ENCODE measurements at regions not wholly inside any gene's neighbourhood (a gene's known extent, or its start where the extent isn't known, plus 50 kb on each side); places are given as distances from the start of the nearest gene placed in this dataset.
"Not testable (repeated sequence)": the region's sequence is repeated elsewhere in the genome, so short reads cannot be mapped to it uniquely, and the experiment has no call there.

- H3K36me3 Mint-ChIP-seq (ENCODE audit: low read depth) = no peaks in the 10 kb centered on the region
- H3K9me3 Mint-ChIP-seq = no peaks in the 10 kb centered on the region
- no peak overlapping the region for H3K27ac Mint-ChIP-seq
- DNase-seq = no peak
- no peak overlapping the region for H3K4me3 Mint-ChIP-seq
- peaks cover 24% of the 10 kb centered on the region for H3K27me3 Mint-ChIP-seq
- H3K4me1 Mint-ChIP-seq (ENCODE audit: low read depth) = peaks cover 10% of the 10 kb centered on the region
Observed at GRCh38 chr5:14039576-14039975, 95.1 kb upstream of the DNAH5 start.

GRCh38 chr5:14039063-14039462, 94.6 kb upstream of the DNAH5 start:
- Mint-ChIP-seq H3K27ac (no peak overlapping the region), H3K36me3 (ENCODE audit: low read depth) (no peaks in the 10 kb centered on the region), H3K27me3 (peaks cover 27% of the 10 kb centered on the region), H3K4me1 (ENCODE audit: low read depth) (peaks cover 10% of the 10 kb centered on the region), H3K9me3 (no peaks in the 10 kb centered on the region), H3K4me3 (no peak overlapping the region)
- no peak for DNase-seq

- H3K36me3 Mint-ChIP-seq (ENCODE audit: low read depth) = no peaks in the 10 kb centered on the region
- DNase-seq = no peak
- no peak overlapping the region for H3K4me3 Mint-ChIP-seq
- no peaks in the 10 kb centered on the region for H3K9me3 Mint-ChIP-seq
- peaks cover 10% of the 10 kb centered on the region for H3K4me1 Mint-ChIP-seq (ENCODE audit: low read depth)
- H3K27ac Mint-ChIP-seq = no peak overlapping the region
- H3K27me3 Mint-ChIP-seq = peaks cover 32% of the 10 kb centered on the region
Observed at GRCh38 chr5:14038341-14038959, 94.0 kb upstream of the DNAH5 start.

GRCh38 chr5:14036947-14037346, 92.5 kb upstream of the DNAH5 start:
- DNase-seq = no peak
- Mint-ChIP-seq H3K4me3 (no peak overlapping the region), H3K27ac (no peak overlapping the region), H3K36me3 (ENCODE audit: low read depth) (no peaks in the 10 kb centered on the region), H3K9me3 (no peaks in the 10 kb centered on the region), H3K27me3 (peaks cover 28% of the 10 kb centered on the region), H3K4me1 (ENCODE audit: low read depth) (peaks cover 10% of the 10 kb centered on the region)

- Mint-ChIP-seq H3K9me3 (no peaks in the 10 kb centered on the region), H3K36me3 (ENCODE audit: low read depth) (no peaks in the 10 kb centered on the region), H3K27me3 (peaks cover 28% of the 10 kb centered on the region), H3K27ac (no peak overlapping the region), H3K4me1 (ENCODE audit: low read depth) (peaks cover 10% of the 10 kb centered on the region), H3K4me3 (no peak overlapping the region)
- DNase-seq = no peak
Observed at GRCh38 chr5:14036514-14036913, 92.0 kb upstream of the DNAH5 start.

- Mint-ChIP-seq H3K27ac (no peak overlapping the region), H3K27me3 (peaks cover 28% of the 10 kb centered on the region), H3K4me1 (ENCODE audit: low read depth) (peaks cover 10% of the 10 kb centered on the region), H3K4me3 (no peak overlapping the region), H3K9me3 (no peaks in the 10 kb centered on the region), H3K36me3 (ENCODE audit: low read depth) (no peaks in the 10 kb centered on the region)
- DNase-seq = no peak
Observed at GRCh38 chr5:14035859-14036503, 91.5 kb upstream of the DNAH5 start.

- no peaks in the 10 kb centered on the region for H3K36me3 Mint-ChIP-seq (ENCODE audit: low read depth)
- H3K9me3 Mint-ChIP-seq = no peaks in the 10 kb centered on the region
- H3K27me3 Mint-ChIP-seq = peaks cover 28% of the 10 kb centered on the region
- H3K4me1 Mint-ChIP-seq (ENCODE audit: low read depth) = peaks cover 10% of the 10 kb centered on the region
- H3K27ac Mint-ChIP-seq = no peak overlapping the region
- DNase-seq = no peak
- H3K4me3 Mint-ChIP-seq = no peak overlapping the region
Observed at GRCh38 chr5:14034963-14035362, 90.5 kb upstream of the DNAH5 start.

GRCh38 chr5:14032918-14033317, 88.4 kb upstream of the DNAH5 start:
- no peak overlapping the region for H3K27ac Mint-ChIP-seq
- no peak for DNase-seq
- H3K36me3 Mint-ChIP-seq (ENCODE audit: low read depth) = no peaks in the 10 kb centered on the region
- H3K27me3 Mint-ChIP-seq = peaks cover 28% of the 10 kb centered on the region
- no peaks in the 10 kb centered on the region for H3K9me3 Mint-ChIP-seq
- H3K4me1 Mint-ChIP-seq (ENCODE audit: low read depth) = peaks cover 10% of the 10 kb centered on the region
- no peak overlapping the region for H3K4me3 Mint-ChIP-seq

GRCh38 chr5:14028938-14029584, 84.6 kb upstream of the DNAH5 start:
- H3K27ac Mint-ChIP-seq = no peak overlapping the region
- no peaks in the 10 kb centered on the region for H3K9me3 Mint-ChIP-seq
- no peaks in the 10 kb centered on the region for H3K36me3 Mint-ChIP-seq (ENCODE audit: low read depth)
- H3K27me3 Mint-ChIP-seq = peaks cover 8% of the 10 kb centered on the region
- no peak overlapping the region for H3K4me3 Mint-ChIP-seq
- DNase-seq = no peak
- no peaks in the 10 kb centered on the region for H3K4me1 Mint-ChIP-seq (ENCODE audit: low read depth)

GRCh38 chr5:14028188-14028587, 83.7 kb upstream of the DNAH5 start:
- Mint-ChIP-seq H3K36me3 (ENCODE audit: low read depth) (no peaks in the 10 kb centered on the region), H3K4me1 (ENCODE audit: low read depth) (no peaks in the 10 kb centered on the region), H3K27ac (no peak overlapping the region), H3K27me3 (peaks cover 4% of the 10 kb centered on the region), H3K9me3 (no peaks in the 10 kb centered on the region), H3K4me3 (no peak overlapping the region)
- no peak for DNase-seq

- H3K36me3 Mint-ChIP-seq (ENCODE audit: low read depth) = no peaks in the 10 kb centered on the region
- H3K4me3 Mint-ChIP-seq = no peak overlapping the region
- no peaks in the 10 kb centered on the region for H3K4me1 Mint-ChIP-seq (ENCODE audit: low read depth)
- no peaks in the 10 kb centered on the region for H3K9me3 Mint-ChIP-seq
- H3K27ac Mint-ChIP-seq = no peak overlapping the region
- DNase-seq = no peak
- peaks cover 4% of the 10 kb centered on the region for H3K27me3 Mint-ChIP-seq
Observed at GRCh38 chr5:14025569-14026286, 81.2 kb upstream of the DNAH5 start.

- H3K36me3 Mint-ChIP-seq (ENCODE audit: low read depth) = no peaks in the 10 kb centered on the region
- H3K27me3 Mint-ChIP-seq = peaks cover 7% of the 10 kb centered on the region
- no peak overlapping the region for H3K4me3 Mint-ChIP-seq
- H3K4me1 Mint-ChIP-seq (ENCODE audit: low read depth) = no peaks in the 10 kb centered on the region
- no peak overlapping the region for H3K27ac Mint-ChIP-seq
- DNase-seq = no peak
- H3K9me3 Mint-ChIP-seq = no peaks in the 10 kb centered on the region
Observed at GRCh38 chr5:14022971-14023370, 78.5 kb upstream of the DNAH5 start.

GRCh38 chr5:14020944-14021343, 76.5 kb upstream of the DNAH5 start:
- not testable (repeated sequence) for H3K36me3 Mint-ChIP-seq (ENCODE audit: low read depth); H3K9me3 Mint-ChIP-seq; H3K27me3 Mint-ChIP-seq; H3K27ac Mint-ChIP-seq; DNase-seq; H3K4me1 Mint-ChIP-seq (ENCODE audit: low read depth); H3K4me3 Mint-ChIP-seq

GRCh38 chr5:14019768-14020290, 75.3 kb upstream of the DNAH5 start:
- no peak for DNase-seq
- H3K9me3 Mint-ChIP-seq = no peaks in the 10 kb centered on the region
- H3K4me3 Mint-ChIP-seq = no peak overlapping the region
- no peak overlapping the region for H3K27ac Mint-ChIP-seq
- peaks cover 15% of the 10 kb centered on the region for H3K27me3 Mint-ChIP-seq
- no peaks in the 10 kb centered on the region for H3K4me1 Mint-ChIP-seq (ENCODE audit: low read depth)
- no peaks in the 10 kb centered on the region for H3K36me3 Mint-ChIP-seq (ENCODE audit: low read depth)

- Mint-ChIP-seq H3K4me1 (ENCODE audit: low read depth) (no peaks in the 10 kb centered on the region), H3K36me3 (ENCODE audit: low read depth) (no peaks in the 10 kb centered on the region), H3K9me3 (no peaks in the 10 kb centered on the region), H3K4me3 (no peak overlapping the region), H3K27ac (no peak overlapping the region), H3K27me3 (peaks cover 32% of the 10 kb centered on the region)
- no peak for DNase-seq
Observed at GRCh38 chr5:14017904-14018303, 73.4 kb upstream of the DNAH5 start.

Measured in activated T-cell treated with anti-CD3 and anti-CD28 coated beads, Interleukin-2, amount 50 U/mL, for 24 hours (primary cell).